Naive B cell (primary cell): ENCODE measurements at regions not wholly inside any gene's neighbourhood (a gene's known extent, or its start where the extent isn't known, plus 50 kb on each side); places are given as distances from the start of the nearest gene placed in this dataset.
"Not testable (repeated sequence)": the region's sequence is repeated elsewhere in the genome, so short reads cannot be mapped to it uniquely, and the experiment has no call there.

ENCODE experiments used
- ATAC-seq, 2 donors: fragments of 150-1000 bp; cut with Tn5 transposase; 2 replicates each; pipeline ENCODE4 v1.10.0; 2021; ENCODE audit warnings: low read depth in 2 of 2, mild to moderate bottlenecking in 2 of 2, moderate library complexity in 2 of 2
- DNase-seq: peaks from one replicate; pipeline ENCODE4 v3.0.0; 2022
- H3K27ac Mint-ChIP-seq, 6 donors: one replicate each; pipeline ENCODE4 v1.8.0; 2020 to 2022; ENCODE audit warnings: mild to moderate bottlenecking in 6 of 6, mixed read lengths in 6 of 6, moderate library complexity in 5 of 6, inconsistent platforms in 2 of 6
- H3K27me3 Mint-ChIP-seq, 3 donors: one replicate each; pipeline ENCODE4 v1.8.0; 2021 to 2022; ENCODE audit warnings: mixed read lengths in 3 of 3, mild to moderate bottlenecking in 1 of 3
- H3K36me3 Mint-ChIP-seq, 2 donors: one replicate each; pipeline ENCODE4 v1.8.0; 2020 to 2022; ENCODE audit warnings: mixed read lengths in 2 of 2, inconsistent platforms in 1 of 2, mild to moderate bottlenecking in 1 of 2
- H3K4me1 Mint-ChIP-seq, 3 donors: one replicate each; pipeline ENCODE4 v1.8.0; 2020 to 2022; ENCODE audit warnings: mixed read lengths in 3 of 3, inconsistent platforms in 1 of 3, mild to moderate bottlenecking in 1 of 3, moderate library complexity in 1 of 3
- H3K4me3 Mint-ChIP-seq, 8 donors: one replicate each; pipeline ENCODE4 v1.8.0; 2020 to 2022; ENCODE audit warnings: mild to moderate bottlenecking in 8 of 8, mixed read lengths in 8 of 8, moderate library complexity in 8 of 8, inconsistent platforms in 2 of 8
- H3K9me3 Mint-ChIP-seq, 7 donors: one replicate each; pipeline ENCODE4 v1.8.0; 2020 to 2022; ENCODE audit warnings: mixed read lengths in 7 of 7, mild to moderate bottlenecking in 5 of 7, inconsistent platforms in 2 of 7, moderate library complexity in 1 of 7

DNA sequence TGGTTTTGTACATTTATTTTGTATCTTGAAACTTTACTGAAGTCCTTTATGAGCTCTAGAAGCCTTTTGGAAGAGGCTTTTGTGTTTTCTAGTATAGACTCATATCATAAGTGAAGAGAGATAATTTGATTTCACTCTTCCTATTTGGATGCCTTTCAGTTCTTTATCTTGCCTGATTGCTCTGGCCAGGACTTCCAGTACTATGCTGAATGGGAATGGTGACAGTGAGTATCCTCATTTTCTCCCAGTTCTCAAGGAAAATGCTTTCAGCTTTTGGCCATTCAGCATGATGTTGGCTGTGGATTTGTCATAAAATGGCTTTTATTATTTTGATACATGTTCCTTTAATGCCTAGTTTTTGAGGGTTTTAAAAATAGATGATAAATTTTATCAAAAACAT is 1061.3 kb downstream of the STPG2 start:
- H3K27me3 Mint-ChIP-seq = no peaks in the 10 kb centered on the region
- no peaks in the 10 kb centered on the region for H3K36me3 Mint-ChIP-seq
- peaks cover 0 to 8% (median 2%) of the 10 kb centered on the region in 7 donors for H3K9me3 Mint-ChIP-seq
- DNase-seq (no peak), ATAC-seq (no peak)
- H3K27ac Mint-ChIP-seq = no peak overlapping the region
- H3K4me1 Mint-ChIP-seq = no peaks in the 10 kb centered on the region
- H3K4me3 Mint-ChIP-seq = no peak overlapping the region

DNA sequence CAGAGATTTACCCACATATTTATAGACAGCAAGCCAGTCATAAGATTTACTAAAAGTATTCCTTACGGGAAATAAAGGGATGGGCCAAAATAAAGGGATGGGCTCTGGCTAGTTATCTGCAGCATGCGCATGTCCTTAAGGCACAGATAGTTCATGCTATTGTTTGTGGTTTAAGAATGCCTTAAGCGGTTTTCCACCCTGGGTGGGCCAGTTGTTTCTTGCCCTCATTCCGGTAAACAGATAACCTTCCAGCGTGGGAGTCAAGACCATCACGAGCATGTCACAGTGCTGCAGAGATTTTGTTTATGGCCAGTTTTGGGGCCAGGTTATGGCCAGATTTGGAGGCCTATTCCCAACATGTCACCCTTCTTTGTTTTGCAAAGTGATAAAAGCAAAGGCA is 1046.2 kb downstream of the STPG2 start:
- not testable (repeated sequence) for H3K4me3 Mint-ChIP-seq, DNase-seq, ATAC-seq, H3K36me3 Mint-ChIP-seq, H3K27me3 Mint-ChIP-seq, H3K4me1 Mint-ChIP-seq, H3K27ac Mint-ChIP-seq
- H3K9me3 Mint-ChIP-seq = peaks cover 0 to 11% (median 3%) of the 10 kb centered on the region in 7 donors

DNA sequence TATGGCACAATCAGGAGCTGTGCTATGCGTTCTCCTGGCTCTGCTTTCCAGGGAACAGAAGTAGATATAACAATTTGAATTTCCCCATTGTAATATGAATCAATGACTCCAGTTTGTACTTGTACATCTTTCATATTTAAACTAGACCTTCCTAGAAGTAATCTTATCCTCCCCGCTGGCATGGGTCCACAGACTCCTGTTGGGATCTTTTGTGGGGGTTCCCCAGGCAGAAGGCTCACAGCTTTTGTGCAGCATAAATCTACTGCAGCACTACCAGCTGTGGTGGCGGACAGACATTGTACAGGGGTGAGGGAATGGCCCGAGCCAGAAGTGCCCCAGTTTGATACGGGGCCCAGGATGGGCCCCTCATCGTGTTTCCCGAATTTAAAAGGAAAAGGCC is 1042.1 kb downstream of the STPG2 start:
- not testable (repeated sequence) for H3K4me3 Mint-ChIP-seq, H3K36me3 Mint-ChIP-seq, H3K27me3 Mint-ChIP-seq, ATAC-seq, DNase-seq, H3K4me1 Mint-ChIP-seq, H3K27ac Mint-ChIP-seq
- H3K9me3 Mint-ChIP-seq = peaks cover 0 to 11% (median 3%) of the 10 kb centered on the region in 7 donors

DNA sequence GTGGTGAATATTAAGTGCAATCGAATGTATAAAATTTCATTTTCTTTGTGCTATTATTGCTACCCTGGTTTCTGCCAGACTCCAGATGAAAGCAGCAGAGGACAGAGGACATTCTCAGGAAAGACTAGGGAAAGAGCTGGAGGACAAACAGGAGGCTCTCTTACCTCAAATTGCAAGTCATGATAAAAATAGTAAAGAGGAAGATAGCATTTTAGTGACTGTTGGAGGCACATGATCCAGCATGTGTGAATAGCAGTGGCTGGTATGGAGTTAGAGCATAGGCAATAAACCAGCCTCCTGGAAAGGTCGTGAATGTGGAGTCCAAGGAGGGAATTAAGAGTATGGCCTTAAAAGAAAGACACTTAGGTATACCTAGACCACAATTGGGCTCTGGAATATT is 1040.0 kb downstream of the STPG2 start:
- DNase-seq (no peak), ATAC-seq (no peak)
- Mint-ChIP-seq H3K4me3 (no peak overlapping the region), H3K9me3 (peaks cover 0 to 11% (median 3%) of the 10 kb centered on the region in 7 donors), H3K36me3 (no peaks in the 10 kb centered on the region), H3K27ac (peak overlapping the region in 1 of 6 donors; percentile 1), H3K27me3 (no peaks in the 10 kb centered on the region), H3K4me1 (no peaks in the 10 kb centered on the region)

DNA sequence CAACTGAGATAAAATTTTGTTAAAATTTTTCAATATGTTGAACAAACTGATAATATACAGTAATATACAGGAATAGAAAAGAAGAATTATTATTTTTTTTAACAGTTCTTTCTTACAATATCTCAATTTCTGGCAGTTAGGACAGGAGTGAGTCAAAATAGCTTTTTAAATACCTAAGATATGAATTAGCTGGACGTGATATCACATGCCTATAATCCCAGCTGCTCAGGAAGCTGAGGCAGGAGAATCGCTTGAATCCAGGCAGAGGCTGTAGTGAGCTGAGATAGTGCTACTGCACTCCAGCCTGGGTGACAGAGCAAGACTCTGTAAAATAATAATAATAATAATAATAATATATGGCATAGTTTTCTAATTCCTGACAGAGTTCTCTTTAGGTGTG is 1039.3 kb downstream of the STPG2 start:
- DNase-seq (no peak), ATAC-seq (no peak)
- Mint-ChIP-seq H3K27me3 (no peaks in the 10 kb centered on the region), H3K4me3 (no peak overlapping the region), H3K4me1 (no peaks in the 10 kb centered on the region), H3K9me3 (peaks cover 0 to 11% (median 3%) of the 10 kb centered on the region in 7 donors), H3K27ac (no peak overlapping the region), H3K36me3 (no peaks in the 10 kb centered on the region)

DNA sequence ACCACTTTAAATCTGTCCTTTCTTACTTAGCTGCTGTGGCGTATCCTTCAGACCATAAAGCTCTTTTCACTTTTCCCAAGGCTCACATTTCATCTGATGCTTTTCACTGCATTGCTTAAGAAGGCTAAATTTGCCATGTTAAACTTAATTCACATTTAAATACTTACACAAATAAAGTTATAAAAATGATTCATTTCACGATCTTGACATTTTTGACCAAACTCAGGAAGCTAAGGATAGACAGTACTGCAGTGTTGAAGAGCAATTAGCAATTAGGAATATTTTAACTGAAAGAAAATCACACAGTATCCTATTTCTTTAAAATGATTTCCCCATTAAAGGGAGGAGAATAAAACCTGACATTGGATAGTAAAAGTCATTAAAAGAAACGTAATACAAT is 1038.6 kb downstream of the STPG2 start:
- peaks cover 0 to 11% (median 3%) of the 10 kb centered on the region in 7 donors for H3K9me3 Mint-ChIP-seq
- no peaks in the 10 kb centered on the region for H3K4me1 Mint-ChIP-seq

DNA sequence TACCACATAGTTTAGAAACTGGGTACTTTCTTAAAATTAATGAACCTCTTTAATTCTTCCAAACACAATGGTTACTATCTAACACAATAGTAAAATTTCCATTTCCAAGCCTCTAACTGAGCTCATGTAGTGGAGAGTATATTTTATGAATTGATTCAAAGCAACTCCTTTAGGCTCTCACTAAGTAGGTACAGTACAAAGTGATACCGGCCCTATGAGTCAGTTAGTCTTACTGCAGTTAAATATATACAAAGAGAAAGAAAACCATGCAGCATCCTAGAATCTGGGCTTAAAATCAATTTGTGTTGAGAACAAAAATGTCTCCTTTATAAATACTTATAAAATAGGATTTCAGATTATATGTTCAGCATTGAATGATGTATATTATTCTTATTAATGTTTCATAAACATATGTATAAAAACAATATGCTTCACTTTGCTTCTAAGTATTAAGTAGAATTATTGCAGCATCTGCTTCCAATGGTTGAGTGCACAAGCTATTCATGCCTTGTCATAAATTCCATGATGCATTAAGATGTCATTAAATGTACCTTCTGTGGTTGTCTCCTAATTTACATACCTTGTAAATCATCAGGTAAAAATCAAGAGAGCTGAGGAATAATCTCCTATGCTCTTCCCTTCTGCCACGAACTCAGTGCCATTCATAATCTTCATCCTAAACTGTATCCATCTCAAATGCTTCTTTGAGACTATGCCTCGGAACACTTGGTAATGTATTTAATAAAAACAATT is 1037.8 kb downstream of the STPG2 start:
- no peak for ATAC-seq
- H3K27ac Mint-ChIP-seq = no peak overlapping the region
- H3K4me3 Mint-ChIP-seq = no peak overlapping the region
- DNase-seq = no peak
- H3K36me3 Mint-ChIP-seq = no peaks in the 10 kb centered on the region
- peaks cover 0 to 6% (median 3%) of the 10 kb centered on the region in 7 donors for H3K9me3 Mint-ChIP-seq
- no peaks in the 10 kb centered on the region for H3K27me3 Mint-ChIP-seq
- H3K4me1 Mint-ChIP-seq = no peaks in the 10 kb centered on the region

More for the DNA sequence above, 1038.6 kb downstream of the STPG2 start:
- no peaks in the 10 kb centered on the region for H3K36me3 Mint-ChIP-seq
- no peak overlapping the region for H3K27ac Mint-ChIP-seq
- DNase-seq (no peak), ATAC-seq (no peak)
- no peak overlapping the region for H3K4me3 Mint-ChIP-seq
- no peaks in the 10 kb centered on the region for H3K27me3 Mint-ChIP-seq

DNA sequence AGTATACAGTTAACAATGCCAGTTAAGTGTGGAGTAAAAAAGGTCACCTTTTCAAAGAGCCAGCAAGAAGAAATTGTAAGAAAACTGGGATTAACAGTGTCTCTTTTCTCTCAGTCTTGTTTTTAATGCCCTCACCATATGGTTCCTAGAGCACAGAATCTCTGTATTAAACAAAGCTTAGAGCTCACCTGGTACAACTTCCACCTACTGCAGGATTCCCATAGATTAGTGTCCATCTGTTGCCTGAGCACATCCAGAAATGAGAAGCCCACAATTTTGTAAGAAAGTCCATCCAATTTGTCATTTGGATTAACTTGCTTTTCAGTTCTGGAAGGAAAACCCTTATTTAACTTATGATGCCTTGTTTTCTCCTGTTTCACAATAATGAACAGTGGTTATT is 1037.1 kb downstream of the STPG2 start:
- Mint-ChIP-seq H3K27ac (no peak overlapping the region), H3K36me3 (no peaks in the 10 kb centered on the region), H3K27me3 (no peaks in the 10 kb centered on the region), H3K4me1 (no peaks in the 10 kb centered on the region), H3K9me3 (peaks cover 0 to 8% (median 3%) of the 10 kb centered on the region in 7 donors), H3K4me3 (no peak overlapping the region)
- ATAC-seq (no peak), DNase-seq (no peak)

DNA sequence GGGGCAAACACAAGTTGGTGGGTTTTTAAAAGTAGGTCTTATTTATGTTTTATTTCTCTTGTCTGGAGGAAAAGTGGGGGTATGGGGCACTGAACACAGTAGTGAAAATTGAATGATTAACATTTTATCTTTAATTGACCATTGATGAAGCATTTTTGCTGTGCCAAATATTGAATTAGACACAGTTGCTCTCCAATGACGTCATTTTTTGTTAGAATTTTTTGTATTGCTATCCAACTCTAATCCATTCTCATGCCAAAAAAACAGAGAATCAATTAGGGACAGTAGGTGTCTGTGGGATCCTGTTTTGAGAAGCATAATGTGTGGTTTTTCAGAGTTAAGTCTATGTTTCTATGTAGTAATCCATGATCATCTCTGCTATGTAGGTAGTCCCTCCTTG is 1032.8 kb downstream of the STPG2 start:
- no peaks in the 10 kb centered on the region for H3K4me1 Mint-ChIP-seq
- no peaks in the 10 kb centered on the region for H3K36me3 Mint-ChIP-seq
- no peaks in the 10 kb centered on the region for H3K27me3 Mint-ChIP-seq
- H3K27ac Mint-ChIP-seq = no peak overlapping the region
- peaks cover 0 to 5% (median 0%) of the 10 kb centered on the region in 7 donors for H3K9me3 Mint-ChIP-seq
- H3K4me3 Mint-ChIP-seq = no peak overlapping the region
- ATAC-seq (no peak), DNase-seq (no peak)

DNA sequence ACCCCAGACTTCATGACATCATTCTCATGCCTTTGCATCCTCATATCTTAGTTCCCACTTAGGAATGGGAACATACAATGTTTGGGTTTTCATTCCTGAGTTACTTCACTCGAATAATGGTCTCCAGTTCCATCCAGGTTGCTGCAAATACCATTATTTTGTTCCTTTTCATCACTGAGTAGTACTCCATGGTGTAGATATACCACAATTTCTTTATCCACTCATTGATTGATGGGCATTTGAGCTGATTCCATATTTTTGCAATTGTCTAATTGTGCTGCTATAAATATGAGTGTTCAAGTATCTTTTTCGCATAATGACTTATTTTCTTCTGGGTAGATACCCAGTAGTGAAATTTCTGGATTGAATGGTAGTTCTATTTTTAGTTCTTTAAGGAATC is 1026.8 kb downstream of the STPG2 start:
- Mint-ChIP-seq H3K9me3 (peaks cover 0 to 14% (median 7%) of the 10 kb centered on the region in 7 donors), H3K4me3 (no peak overlapping the region), H3K4me1 (no peaks in the 10 kb centered on the region), H3K36me3 (no peaks in the 10 kb centered on the region), H3K27ac (no peak overlapping the region), H3K27me3 (no peaks in the 10 kb centered on the region)
- DNase-seq (no peak), ATAC-seq (no peak)

DNA sequence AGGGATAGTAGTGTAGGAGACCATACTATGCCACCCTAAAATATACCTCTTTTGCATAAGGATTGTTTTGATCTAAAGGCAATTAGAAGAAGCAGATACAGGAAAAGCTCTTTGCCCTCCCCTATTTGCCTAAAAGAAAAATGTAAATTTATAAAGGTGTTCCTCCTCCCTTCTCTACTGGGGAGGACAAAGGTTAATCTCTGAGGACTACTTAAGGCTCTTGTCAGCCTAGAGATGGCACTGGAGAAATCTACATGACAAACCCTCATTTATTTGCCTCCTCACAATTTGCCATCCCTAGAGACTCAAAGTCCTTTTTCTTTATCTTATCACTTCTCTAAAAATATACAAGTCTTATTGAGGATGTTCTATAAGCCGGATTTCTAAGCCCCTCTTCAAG is 1021.8 kb downstream of the STPG2 start:
- DNase-seq (no peak), ATAC-seq (no peak)
- Mint-ChIP-seq H3K36me3 (no peaks in the 10 kb centered on the region), H3K4me3 (no peak overlapping the region), H3K27me3 (no peaks in the 10 kb centered on the region), H3K4me1 (no peaks in the 10 kb centered on the region), H3K27ac (no peak overlapping the region), H3K9me3 (peaks cover 5 to 37% (median 9%) of the 10 kb centered on the region in 7 donors)

DNA sequence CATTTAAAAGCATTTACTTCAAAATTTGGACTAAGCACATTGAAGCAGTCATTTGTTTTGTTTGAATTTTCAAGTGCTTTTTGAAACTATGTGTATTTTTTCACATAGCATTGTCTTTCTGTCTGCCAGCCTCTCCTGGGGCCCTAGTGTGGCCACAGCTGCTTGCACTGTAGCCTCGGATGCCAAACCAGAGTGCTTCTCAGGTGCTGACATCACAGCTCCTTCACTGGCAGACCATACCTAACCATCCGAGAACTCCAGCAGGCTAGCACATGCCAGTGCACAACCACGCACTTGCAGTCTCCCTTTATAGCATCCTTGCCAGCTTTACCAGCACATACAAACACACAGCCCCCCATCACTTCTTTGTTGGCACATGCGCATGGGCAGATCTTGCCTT is 1019.7 kb downstream of the STPG2 start:
- Mint-ChIP-seq H3K27me3 (no peaks in the 10 kb centered on the region), H3K4me3 (no peak overlapping the region), H3K9me3 (peaks cover 4 to 32% (median 10%) of the 10 kb centered on the region in 7 donors), H3K36me3 (no peaks in the 10 kb centered on the region), H3K4me1 (no peaks in the 10 kb centered on the region), H3K27ac (no peak overlapping the region)
- ATAC-seq = no peak
- DNase-seq = no peak

DNA sequence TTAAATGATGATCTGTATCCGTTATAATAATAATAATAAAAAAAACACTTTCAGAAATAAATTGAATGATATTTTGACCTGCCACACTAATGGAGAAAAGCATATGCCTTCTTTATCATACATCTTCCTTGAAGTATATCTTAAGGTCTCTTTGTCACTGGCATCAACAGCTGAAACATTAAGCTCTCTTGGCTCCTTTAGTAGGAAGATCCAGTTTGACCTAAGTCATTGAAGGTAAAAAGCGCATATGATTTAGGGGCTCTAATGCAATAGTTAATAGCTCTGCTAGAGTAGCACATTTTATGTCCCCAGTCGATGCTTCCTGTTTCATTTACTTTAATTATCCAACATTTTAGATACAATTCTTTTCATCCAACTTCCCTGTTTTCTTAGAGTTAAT is 1010.8 kb downstream of the STPG2 start:
- ATAC-seq = no peak
- Mint-ChIP-seq H3K27ac (peak overlapping the region in 1 of 6 donors; percentile 6), H3K27me3 (no peaks in the 10 kb centered on the region), H3K36me3 (no peaks in the 10 kb centered on the region), H3K4me1 (no peaks in the 10 kb centered on the region), H3K9me3 (peaks cover 0 to 12% (median 6%) of the 10 kb centered on the region in 7 donors), H3K4me3 (no peak overlapping the region)
- DNase-seq = no peak

DNA sequence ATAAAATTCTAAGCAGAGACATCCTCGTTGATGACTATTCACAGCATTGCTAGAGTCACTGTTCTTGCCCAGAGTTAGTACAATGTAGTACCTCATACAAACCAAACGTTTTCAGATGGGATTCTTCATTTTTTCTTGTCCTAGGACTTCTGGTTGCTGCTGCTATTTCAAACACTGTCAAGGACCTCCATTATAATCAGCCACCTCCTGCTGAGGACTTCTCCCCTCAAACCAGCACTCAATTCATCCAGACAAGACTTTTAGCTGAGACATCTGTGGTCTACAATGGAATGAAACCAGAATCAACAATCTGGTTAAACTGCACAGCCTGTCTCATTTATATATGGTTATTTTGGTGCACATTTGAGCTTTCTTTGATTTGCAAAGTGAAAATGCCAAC is 1008.8 kb downstream of the STPG2 start:
- Mint-ChIP-seq H3K27me3 (no peaks in the 10 kb centered on the region), H3K4me3 (no peak overlapping the region), H3K36me3 (peaks cover 0 to 13% of the 10 kb centered on the region in 2 donors), H3K27ac (no peak overlapping the region), H3K4me1 (no peaks in the 10 kb centered on the region), H3K9me3 (peaks cover 4 to 23% (median 16%) of the 10 kb centered on the region in 7 donors)
- DNase-seq = no peak
- no peak for ATAC-seq
